HEK293 (cell line): ENCODE measurements at regions not wholly inside any gene's neighbourhood (a gene's known extent, or its start where the extent isn't known, plus 50 kb on each side); places are given as distances from the start of the nearest gene placed in this dataset.

Experiments
- CTCF ChIA-PET: fragments of 350-600 bp; formaldehyde crosslinking; extraction: SDS; loops from one replicate; lab custom pipeline; 2021; ENCODE audit warnings: antibody characterized with exemption; lab: Yijun Ruan, JAX
- POLR2A ChIA-PET: fragments of 300-600 bp; formaldehyde crosslinking; extraction: SDS; loops from one replicate; lab custom pipeline; 2020; ENCODE audit warnings: antibody characterized with exemption, inconsistent platforms; lab: Yijun Ruan, JAX
- H3K27ac ChIP-seq: fragments of 200-500 bp; sonication (Bioruptor generic); 2 replicates; pipeline ENCODE4 v1.5.1; 2014; ENCODE audit warnings: low read depth, low read length, control low read depth, inconsistent platforms; ENCODE audit errors: extremely low read depth
- H3K36me3 ChIP-seq, 2 experiments: fragments of 200-500 bp in 1 of 2; sonication (Bioruptor generic) in 1 of 2; 1 replicate in 1 of 2; 2 replicates in 1 of 2; pipeline ENCODE4 v1.5.1; 2014 to 2017; ENCODE audit warnings: inconsistent platforms in 2 of 2, low read length in 2 of 2; ENCODE audit not compliant: control insufficient read depth in 2 of 2, insufficient read depth in 1 of 2
- H3K4me1 ChIP-seq: fragments of 200-500 bp; sonication (Bioruptor generic); 2 replicates; pipeline ENCODE4 v1.5.1; 2014; ENCODE audit warnings: mild to moderate bottlenecking, low read length, inconsistent platforms; ENCODE audit not compliant: control insufficient read depth, insufficient read depth
- H3K4me3 ChIP-seq: 2 replicates; pipeline ENCODE4 v1.5.1; 2011; ENCODE audit warnings: low read depth, mild to moderate bottlenecking, control low read depth, low read length, moderate library complexity
- H3K9me3 ChIP-seq: fragments of 200-500 bp; sonication (Bioruptor generic); 2 replicates; pipeline ENCODE4 v1.5.1; 2014; ENCODE audit warnings: low read depth, low read length, inconsistent platforms; ENCODE audit not compliant: control insufficient read depth, insufficient read depth
- KLF1 ChIP-seq: fragments of 450-650 bp; formaldehyde crosslinking; IDR thresholded peaks from 2 replicates; pipeline ENCODE4 v1.5.1; 2016; ENCODE audit warnings: missing biosample characterization, missing genetic modification characterization
- PRDM1 ChIP-seq: fragments of 450-650 bp; formaldehyde crosslinking; IDR thresholded peaks from 2 replicates; pipeline ENCODE4; 2016; ENCODE audit warnings: missing biosample characterization, missing genetic modification characterization
- SETDB1 ChIP-seq: IDR thresholded peaks from one replicate; pipeline ENCODE4 v1.6.1; 2017; ENCODE audit warnings: mild to moderate bottlenecking, low read length, moderate library complexity, mixed read lengths; ENCODE audit not compliant: insufficient read length
- ZBTB21 ChIP-seq: fragments of 450-650 bp; formaldehyde crosslinking; IDR thresholded peaks from 2 replicates; pipeline ENCODE4 v1.5.1; 2017; ENCODE audit warnings: missing biosample characterization, missing genetic modification characterization
- ZNF121 ChIP-seq: fragments of 450-650 bp; formaldehyde crosslinking; IDR thresholded peaks from 2 replicates; pipeline ENCODE4 v1.5.1; 2016; ENCODE audit warnings: missing biosample characterization, missing genetic modification characterization
- ZNF16 ChIP-seq: fragments of 450-650 bp; formaldehyde crosslinking; IDR thresholded peaks from 2 replicates; pipeline ENCODE4 v1.5.1; 2016; ENCODE audit warnings: low read depth, missing biosample characterization, missing genetic modification characterization
- ZNF175 ChIP-seq: fragments of 450-650 bp; formaldehyde crosslinking; IDR thresholded peaks from 2 replicates; pipeline ENCODE4 v1.5.1; 2016; ENCODE audit warnings: missing biosample characterization, missing genetic modification characterization
- ZNF302 ChIP-seq: fragments of 450-650 bp; formaldehyde crosslinking; IDR thresholded peaks from 2 replicates; pipeline ENCODE4 v1.5.1; 2016; ENCODE audit warnings: missing biosample characterization, missing genetic modification characterization, low read depth
- ZNF560 ChIP-seq: fragments of 450-650 bp; formaldehyde crosslinking; IDR thresholded peaks from 2 replicates; pipeline ENCODE4 v1.5.1; 2017; ENCODE audit warnings: missing biosample characterization, missing genetic modification characterization, borderline replicate concordance
- ZNF629 ChIP-seq: fragments of 450-650 bp; formaldehyde crosslinking; IDR thresholded peaks from 2 replicates; pipeline ENCODE4 v1.5.1; 2017; ENCODE audit warnings: missing biosample characterization, missing genetic modification characterization
- ZNF660 ChIP-seq: fragments of 450-650 bp; IDR thresholded peaks from 2 replicates; pipeline ENCODE4 v1.5.1; 2018; ENCODE audit warnings: missing biosample characterization, mild to moderate bottlenecking, missing genetic modification characterization
- ZNF677 ChIP-seq: fragments of 450-650 bp; IDR thresholded peaks from 2 replicates; pipeline ENCODE4 v1.5.0; 2018; ENCODE audit warnings: missing biosample characterization, mild to moderate bottlenecking, missing genetic modification characterization, moderate library complexity
- TF ChIP-seq, protein P1 (sequence below): fragments of 450-650 bp; formaldehyde crosslinking; IDR thresholded peaks from 2 replicates; pipeline ENCODE4 v1.5.1; 2016; ENCODE audit warnings: missing biosample characterization, missing genetic modification characterization, low read depth
- TF ChIP-seq, protein P2 (sequence below): fragments of 450-650 bp; formaldehyde crosslinking; IDR thresholded peaks from 2 replicates; pipeline ENCODE4 v1.5.1; 2016; ENCODE audit warnings: missing biosample characterization, missing genetic modification characterization
- TF ChIP-seq, protein P3 (sequence below): fragments of 450-650 bp; formaldehyde crosslinking; IDR thresholded peaks from 2 replicates; pipeline ENCODE4 v1.5.1; 2016; ENCODE audit warnings: missing biosample characterization, missing genetic modification characterization
- TF ChIP-seq, protein P4 (sequence below): fragments of 450-650 bp; formaldehyde crosslinking; conservative IDR thresholded peaks from 2 replicates; pipeline ENCODE4 v1.5.1; 2016; ENCODE audit warnings: low read depth, missing biosample characterization, missing genetic modification characterization
- TF ChIP-seq, protein P5 (sequence below): fragments of 450-650 bp; formaldehyde crosslinking; IDR thresholded peaks from 2 replicates; pipeline ENCODE4 v1.5.1; 2017; ENCODE audit warnings: missing biosample characterization, missing genetic modification characterization
- TF ChIP-seq, protein P6 (sequence below): fragments of 450-650 bp; formaldehyde crosslinking; IDR thresholded peaks from 2 replicates; pipeline ENCODE4 v1.5.1; 2017; ENCODE audit warnings: missing biosample characterization, missing genetic modification characterization
- TF ChIP-seq, protein P7 (sequence below): fragments of 450-650 bp; formaldehyde crosslinking; conservative IDR thresholded peaks from 2 replicates; pipeline ENCODE4 v1.5.1; 2016; ENCODE audit warnings: low read depth, missing biosample characterization, missing genetic modification characterization

DNA sequence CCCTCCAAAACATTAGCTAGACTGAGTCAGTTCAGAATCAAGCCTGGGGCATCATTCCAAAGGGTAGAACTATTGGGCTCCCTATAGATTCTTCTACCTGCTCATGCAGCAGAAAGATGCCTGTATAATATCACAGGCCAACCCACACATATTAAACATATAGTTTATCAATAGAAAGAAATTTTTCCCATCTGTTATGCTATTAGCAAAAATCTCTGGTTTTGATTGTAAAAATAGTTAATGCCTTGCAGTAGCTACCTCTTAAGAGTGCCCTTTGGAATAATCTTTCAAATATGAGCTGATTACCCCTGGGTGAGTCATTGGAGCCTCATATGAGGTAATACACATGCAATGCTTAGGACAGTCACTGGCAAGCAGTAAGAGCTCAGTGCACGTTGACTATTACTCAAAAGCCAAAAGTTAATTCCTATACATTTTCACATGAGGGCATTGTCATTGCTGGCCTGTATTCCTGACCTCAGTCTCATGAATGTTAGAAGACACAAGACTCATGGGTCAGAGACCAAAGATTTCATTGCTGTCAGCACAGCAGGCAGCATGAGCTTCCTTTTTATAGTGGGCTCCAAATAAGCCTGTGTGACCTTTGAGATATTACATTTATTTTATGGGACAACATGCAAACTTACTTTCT lies 180.0 kb downstream of the FGFR2 start (continued):
- TF ChIP-seq, protein P1, sequence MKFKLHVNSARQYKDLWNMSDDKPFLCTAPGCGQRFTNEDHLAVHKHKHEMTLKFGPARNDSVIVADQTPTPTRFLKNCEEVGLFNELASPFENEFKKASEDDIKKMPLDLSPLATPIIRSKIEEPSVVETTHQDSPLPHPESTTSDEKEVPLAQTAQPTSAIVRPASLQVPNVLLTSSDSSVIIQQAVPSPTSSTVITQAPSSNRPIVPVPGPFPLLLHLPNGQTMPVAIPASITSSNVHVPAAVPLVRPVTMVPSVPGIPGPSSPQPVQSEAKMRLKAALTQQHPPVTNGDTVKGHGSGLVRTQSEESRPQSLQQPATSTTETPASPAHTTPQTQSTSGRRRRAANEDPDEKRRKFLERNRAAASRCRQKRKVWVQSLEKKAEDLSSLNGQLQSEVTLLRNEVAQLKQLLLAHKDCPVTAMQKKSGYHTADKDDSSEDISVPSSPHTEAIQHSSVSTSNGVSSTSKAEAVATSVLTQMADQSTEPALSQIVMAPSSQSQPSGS (tag by site-specific recombination), result peak; percentile 27; the same call in 1 of the 2 replicates
- TF ChIP-seq, protein P2, sequence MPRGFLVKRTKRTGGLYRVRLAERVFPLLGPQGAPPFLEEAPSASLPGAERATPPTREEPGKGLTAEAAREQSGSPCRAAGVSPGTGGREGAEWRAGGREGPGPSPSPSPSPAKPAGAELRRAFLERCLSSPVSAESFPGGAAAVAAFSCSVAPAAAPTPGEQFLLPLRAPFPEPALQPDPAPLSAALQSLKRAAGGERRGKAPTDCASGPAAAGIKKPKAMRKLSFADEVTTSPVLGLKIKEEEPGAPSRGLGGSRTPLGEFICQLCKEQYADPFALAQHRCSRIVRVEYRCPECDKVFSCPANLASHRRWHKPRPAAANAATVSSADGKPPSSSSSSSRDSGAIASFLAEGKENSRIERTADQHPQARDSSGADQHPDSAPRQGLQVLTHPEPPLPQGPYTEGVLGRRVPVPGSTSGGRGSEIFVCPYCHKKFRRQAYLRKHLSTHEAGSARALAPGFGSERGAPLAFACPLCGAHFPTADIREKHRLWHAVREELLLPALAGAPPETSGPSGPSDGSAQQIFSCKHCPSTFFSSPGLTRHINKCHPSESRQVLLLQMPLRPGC (tag by site-specific recombination), result 0 out of 2 replicates have a peak, but pooled peaks have one; percentile 33
- TF ChIP-seq ZNF660 (tag by site-specific recombination) (peak; percentile 85), ZNF629 (peak; percentile 79), ZNF16 (no peak), SETDB1 (peak; percentile 17), ZBTB21 (tag by site-specific recombination) (0 out of 2 replicates have a peak, but pooled peaks have one; percentile 29), ZNF560 (tag by site-specific recombination) (no peak)
- TF ChIP-seq, protein P3, sequence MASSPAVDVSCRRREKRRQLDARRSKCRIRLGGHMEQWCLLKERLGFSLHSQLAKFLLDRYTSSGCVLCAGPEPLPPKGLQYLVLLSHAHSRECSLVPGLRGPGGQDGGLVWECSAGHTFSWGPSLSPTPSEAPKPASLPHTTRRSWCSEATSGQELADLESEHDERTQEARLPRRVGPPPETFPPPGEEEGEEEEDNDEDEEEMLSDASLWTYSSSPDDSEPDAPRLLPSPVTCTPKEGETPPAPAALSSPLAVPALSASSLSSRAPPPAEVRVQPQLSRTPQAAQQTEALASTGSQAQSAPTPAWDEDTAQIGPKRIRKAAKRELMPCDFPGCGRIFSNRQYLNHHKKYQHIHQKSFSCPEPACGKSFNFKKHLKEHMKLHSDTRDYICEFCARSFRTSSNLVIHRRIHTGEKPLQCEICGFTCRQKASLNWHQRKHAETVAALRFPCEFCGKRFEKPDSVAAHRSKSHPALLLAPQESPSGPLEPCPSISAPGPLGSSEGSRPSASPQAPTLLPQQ, result 0 out of 2 replicates have a peak, but pooled peaks have one; percentile 22
- TF ChIP-seq, protein P4, sequence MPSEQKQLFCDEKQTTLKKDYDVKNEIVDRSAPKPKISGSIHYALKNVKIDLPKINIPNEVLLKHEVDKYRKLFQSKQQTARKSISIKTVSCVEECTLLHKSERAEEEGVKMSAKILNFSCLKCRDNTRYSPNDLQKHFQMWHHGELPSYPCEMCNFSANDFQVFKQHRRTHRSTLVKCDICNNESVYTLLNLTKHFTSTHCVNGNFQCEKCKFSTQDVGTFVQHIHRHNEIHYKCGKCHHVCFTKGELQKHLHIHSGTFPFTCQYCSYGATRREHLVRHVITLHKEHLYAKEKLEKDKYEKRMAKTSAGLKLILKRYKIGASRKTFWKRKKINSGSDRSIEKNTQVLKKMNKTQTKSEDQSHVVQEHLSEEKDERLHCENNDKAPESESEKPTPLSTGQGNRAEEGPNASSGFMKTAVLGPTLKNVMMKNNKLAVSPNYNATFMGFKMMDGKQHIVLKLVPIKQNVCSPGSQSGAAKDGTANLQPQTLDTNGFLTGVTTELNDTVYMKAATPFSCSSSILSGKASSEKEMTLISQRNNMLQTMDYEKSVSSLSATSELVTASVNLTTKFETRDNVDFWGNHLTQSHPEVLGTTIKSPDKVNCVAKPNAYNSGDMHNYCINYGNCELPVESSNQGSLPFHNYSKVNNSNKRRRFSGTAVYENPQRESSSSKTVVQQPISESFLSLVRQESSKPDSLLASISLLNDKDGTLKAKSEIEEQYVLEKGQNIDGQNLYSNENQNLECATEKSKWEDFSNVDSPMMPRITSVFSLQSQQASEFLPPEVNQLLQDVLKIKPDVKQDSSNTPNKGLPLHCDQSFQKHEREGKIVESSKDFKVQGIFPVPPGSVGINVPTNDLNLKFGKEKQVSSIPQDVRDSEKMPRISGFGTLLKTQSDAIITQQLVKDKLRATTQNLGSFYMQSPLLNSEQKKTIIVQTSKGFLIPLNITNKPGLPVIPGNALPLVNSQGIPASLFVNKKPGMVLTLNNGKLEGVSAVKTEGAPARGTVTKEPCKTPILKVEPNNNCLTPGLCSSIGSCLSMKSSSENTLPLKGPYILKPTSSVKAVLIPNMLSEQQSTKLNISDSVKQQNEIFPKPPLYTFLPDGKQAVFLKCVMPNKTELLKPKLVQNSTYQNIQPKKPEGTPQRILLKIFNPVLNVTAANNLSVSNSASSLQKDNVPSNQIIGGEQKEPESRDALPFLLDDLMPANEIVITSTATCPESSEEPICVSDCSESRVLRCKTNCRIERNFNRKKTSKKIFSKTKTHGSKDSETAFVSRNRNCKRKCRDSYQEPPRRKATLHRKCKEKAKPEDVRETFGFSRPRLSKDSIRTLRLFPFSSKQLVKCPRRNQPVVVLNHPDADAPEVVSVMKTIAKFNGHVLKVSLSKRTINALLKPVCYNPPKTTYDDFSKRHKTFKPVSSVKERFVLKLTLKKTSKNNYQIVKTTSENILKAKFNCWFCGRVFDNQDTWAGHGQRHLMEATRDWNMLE (tag by site-specific recombination), result 0 out of 2 replicates have a peak, but pooled peaks have one; percentile 39
- TF ChIP-seq, protein P5, sequence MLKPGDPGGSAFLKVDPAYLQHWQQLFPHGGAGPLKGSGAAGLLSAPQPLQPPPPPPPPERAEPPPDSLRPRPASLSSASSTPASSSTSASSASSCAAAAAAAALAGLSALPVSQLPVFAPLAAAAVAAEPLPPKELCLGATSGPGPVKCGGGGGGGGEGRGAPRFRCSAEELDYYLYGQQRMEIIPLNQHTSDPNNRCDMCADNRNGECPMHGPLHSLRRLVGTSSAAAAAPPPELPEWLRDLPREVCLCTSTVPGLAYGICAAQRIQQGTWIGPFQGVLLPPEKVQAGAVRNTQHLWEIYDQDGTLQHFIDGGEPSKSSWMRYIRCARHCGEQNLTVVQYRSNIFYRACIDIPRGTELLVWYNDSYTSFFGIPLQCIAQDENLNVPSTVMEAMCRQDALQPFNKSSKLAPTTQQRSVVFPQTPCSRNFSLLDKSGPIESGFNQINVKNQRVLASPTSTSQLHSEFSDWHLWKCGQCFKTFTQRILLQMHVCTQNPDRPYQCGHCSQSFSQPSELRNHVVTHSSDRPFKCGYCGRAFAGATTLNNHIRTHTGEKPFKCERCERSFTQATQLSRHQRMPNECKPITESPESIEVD (tag by site-specific recombination), result no peak

DNA sequence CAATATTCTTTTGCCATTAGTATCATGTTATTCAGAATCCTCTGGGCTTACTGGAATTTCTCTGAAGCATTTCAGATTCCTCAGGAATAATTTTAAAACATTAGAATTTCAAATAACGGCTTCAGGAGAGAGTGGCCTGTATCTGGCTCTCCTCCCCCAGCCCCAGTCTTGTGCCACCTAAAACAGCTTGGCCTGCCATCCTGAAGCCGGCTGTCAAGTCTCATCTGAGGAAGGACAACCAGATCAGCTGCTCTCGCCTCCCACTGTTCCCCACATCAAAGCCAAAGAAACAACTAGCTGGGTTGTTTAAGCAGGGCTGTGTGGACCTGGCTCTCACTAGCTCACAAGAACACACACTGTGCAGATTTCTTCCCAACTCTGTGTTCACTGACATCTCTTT lies 178.2 kb downstream of the FGFR2 start:
- no peak for TF ChIP-seq ZNF175
- TF ChIP-seq ZNF121 (tag by site-specific recombination), result no peak
- TF ChIP-seq KLF1 (tag by site-specific recombination), result no peak
- no peak for TF ChIP-seq ZNF302 (tag by site-specific recombination)
- TF ChIP-seq PRDM1 (tag by site-specific recombination), result no peak
- TF ChIP-seq, protein P6, sequence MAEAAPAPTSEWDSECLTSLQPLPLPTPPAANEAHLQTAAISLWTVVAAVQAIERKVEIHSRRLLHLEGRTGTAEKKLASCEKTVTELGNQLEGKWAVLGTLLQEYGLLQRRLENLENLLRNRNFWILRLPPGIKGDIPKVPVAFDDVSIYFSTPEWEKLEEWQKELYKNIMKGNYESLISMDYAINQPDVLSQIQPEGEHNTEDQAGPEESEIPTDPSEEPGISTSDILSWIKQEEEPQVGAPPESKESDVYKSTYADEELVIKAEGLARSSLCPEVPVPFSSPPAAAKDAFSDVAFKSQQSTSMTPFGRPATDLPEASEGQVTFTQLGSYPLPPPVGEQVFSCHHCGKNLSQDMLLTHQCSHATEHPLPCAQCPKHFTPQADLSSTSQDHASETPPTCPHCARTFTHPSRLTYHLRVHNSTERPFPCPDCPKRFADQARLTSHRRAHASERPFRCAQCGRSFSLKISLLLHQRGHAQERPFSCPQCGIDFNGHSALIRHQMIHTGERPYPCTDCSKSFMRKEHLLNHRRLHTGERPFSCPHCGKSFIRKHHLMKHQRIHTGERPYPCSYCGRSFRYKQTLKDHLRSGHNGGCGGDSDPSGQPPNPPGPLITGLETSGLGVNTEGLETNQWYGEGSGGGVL (tag by site-specific recombination), result no peak
- no peak for TF ChIP-seq ZNF677 (tag by site-specific recombination)
- TF ChIP-seq, protein P7, sequence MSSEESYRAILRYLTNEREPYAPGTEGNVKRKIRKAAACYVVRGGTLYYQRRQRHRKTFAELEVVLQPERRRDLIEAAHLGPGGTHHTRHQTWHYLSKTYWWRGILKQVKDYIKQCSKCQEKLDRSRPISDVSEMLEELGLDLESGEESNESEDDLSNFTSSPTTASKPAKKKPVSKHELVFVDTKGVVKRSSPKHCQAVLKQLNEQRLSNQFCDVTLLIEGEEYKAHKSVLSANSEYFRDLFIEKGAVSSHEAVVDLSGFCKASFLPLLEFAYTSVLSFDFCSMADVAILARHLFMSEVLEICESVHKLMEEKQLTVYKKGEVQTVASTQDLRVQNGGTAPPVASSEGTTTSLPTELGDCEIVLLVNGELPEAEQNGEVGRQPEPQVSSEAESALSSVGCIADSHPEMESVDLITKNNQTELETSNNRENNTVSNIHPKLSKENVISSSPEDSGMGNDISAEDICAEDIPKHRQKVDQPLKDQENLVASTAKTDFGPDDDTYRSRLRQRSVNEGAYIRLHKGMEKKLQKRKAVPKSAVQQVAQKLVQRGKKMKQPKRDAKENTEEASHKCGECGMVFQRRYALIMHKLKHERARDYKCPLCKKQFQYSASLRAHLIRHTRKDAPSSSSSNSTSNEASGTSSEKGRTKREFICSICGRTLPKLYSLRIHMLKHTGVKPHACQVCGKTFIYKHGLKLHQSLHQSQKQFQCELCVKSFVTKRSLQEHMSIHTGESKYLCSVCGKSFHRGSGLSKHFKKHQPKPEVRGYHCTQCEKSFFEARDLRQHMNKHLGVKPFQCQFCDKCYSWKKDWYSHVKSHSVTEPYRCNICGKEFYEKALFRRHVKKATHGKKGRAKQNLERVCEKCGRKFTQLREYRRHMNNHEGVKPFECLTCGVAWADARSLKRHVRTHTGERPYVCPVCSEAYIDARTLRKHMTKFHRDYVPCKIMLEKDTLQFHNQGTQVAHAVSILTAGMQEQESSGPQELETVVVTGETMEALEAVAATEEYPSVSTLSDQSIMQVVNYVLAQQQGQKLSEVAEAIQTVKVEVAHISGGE (tag by site-specific recombination), result no peak
- TF ChIP-seq, all 188 proteins: peak for 0
- Histone ChIP-seq H3K4me1 (no peaks in the 10 kb centered on the region; the same call in 1 of the 2 replicates), H3K9me3 (no peaks in the 10 kb centered on the region), H3K27ac (no peak overlapping the region), H3K36me3 (no peaks in the 10 kb centered on the region), H3K4me3 (no peak overlapping the region)
- CTCF ChIA-PET, result interaction anchor here (0.5 to 0.6 kb wide), 2 partner anchors 239 to 350 kb away, joined by 3 to 4 read pairs; no protein-coding TSS in a partner anchor
- POLR2A ChIA-PET, result no interaction called here
